NCI-H345 (cell line): ENCODE measurements at regions not wholly inside any gene's neighbourhood (a gene's known extent, or its start where the extent isn't known, plus 50 kb on each side); places are given as distances from the start of the nearest gene placed in this dataset.
A peak's percentile ranks its signal among the peaks of the same experiment; 100 is the strongest.

Experiments
- DNase-seq: peaks from one replicate; lab custom pipeline; 2025; lab: John Stamatoyannopoulos, UW

DNA sequence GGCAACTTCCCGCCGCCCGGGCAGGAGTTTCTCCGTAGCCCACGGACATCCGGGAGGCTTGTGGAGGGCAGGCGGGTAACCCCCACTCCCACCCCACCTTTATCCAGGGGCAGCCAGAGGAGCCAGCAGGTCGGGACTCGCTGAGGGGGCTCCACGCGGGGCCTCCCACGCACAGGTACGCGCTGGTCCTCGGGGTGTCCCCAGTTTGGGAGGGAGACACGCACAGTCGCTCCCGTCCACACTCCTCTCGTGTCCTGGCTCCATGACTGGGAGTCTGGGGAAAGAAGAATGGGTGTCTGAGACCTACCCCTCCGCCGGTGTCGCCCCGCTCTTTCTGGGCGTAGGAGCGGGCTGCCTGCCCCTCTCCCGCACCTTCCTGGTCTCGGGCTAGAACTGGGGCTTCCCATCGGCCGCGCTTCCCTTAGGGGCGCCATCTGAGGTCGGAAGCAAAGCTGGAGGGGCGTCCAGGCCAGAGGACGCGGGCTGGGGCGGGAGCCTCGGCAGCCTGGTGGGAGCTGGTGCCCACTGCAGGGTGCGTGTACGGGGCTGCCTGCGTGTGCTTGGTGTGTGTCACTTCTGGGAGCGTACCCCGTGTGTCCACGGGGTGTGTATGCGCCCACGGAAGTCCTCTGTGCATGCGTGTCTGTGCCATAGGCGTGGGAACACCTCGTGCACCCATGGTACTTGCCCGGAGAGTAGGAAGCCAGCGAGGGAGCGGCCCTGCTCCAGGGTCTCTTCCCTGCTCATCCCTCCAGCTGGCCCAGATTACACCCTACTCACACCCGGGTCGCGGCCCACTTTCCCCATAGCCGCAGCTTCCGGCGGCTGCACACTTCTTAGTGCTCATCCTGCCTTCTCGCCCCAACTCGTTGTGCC, 73.0 kb upstream of the LEP start:
- no peak for DNase-seq

DNA sequence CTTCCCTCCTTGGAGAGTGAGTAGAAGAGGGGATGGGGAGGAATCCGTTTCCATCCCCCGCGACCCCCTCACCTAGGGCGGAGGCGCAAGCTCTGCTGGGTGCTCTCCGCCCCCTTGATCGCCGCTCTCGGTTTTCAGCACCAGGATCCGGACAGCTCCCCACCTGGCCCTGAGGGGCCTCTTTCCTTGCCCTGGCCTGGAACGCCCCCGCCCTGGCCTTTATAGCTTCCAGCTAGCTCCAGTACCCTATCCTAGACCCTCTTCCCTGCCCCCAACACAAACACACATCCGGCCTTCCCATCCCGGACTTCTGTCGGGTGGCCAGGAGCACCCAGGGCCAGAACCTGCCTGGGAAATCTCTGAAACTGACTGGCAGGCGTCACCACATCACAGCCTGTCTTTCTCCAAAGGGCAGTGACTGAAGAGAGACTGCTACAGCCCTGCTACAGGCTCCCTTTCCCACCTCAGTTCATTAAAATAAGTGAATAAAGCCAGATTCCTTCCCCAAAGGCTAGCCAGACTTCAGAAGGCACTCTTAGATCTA, 72.3 kb upstream of the LEP start:
- no peak for DNase-seq

GRCh38 chr7:128170461-128170860, 70.6 kb upstream of the LEP start:
- DNase-seq: no peak

- DNase-seq: no peak
These were observed 69.6 kb upstream of the LEP start for GRCh38 chr7:128171342-128171918.

GRCh38 chr7:128172151-128172550, 68.9 kb upstream of the LEP start:
- DNase-seq: peak; percentile 82

DNA sequence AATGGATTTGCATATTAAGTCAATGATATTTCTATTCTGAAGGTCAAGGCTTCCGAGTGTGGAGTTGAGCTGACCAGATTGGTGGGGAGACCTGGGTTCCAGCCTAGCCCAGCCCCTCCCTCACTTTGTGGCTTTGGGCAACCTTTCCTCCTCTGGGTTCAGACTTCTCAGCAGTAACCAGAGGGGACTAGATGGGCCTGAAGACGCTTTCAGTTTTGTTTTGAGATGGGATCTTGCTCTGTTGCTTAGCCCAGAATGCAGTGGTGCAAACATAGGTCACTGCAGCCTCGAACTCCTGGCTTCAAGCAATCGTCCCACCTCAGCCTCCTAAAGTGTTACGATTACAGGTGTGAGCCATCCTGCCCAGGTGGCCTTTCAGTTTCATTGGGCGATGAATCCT, 68.1 kb upstream of the LEP start:
- DNase-seq: no peak

DNA sequence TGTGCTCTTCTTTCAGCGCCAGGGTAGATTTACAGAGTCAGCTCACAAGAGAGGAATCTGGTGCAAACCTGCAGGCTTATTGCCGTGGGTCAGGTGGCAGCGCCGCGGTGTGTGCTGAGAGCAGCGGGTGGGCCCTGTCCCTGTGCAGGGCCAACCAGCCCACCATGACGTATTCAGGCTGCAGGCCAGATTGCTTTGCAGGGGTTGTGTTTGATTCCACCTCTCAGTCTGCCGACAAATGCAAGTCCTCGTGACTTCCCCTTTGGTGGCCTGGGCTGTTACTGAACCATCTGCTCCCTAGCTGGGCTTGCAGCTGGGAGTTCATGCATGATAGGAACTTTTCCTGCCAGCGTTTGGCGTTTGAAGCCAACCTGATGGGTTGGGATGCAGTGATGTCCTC, 66.7 kb upstream of the LEP start:
- DNase-seq: no peak

DNA sequence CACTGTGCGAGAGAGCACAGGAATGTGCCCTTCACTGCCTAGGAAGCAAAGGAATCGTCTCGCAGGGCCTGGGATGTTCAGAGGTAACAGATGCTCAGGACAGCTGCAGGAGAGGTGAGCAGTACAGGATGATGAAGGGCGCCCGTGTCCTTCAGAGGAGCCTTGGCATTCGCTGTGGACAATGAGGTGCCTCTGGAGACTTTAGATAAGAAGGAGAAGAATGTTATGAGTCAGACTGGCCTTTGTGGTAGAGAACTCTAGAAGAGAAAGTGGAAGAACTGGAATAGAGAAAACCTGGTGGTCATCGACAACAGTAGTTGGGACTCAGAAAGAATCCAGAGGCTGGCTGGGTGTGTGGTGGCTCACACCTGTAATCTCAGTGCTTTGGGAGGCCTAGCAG, 64.4 kb upstream of the LEP start:
- DNase-seq: no peak

GRCh38 chr7:128177768-128178550, 63.1 kb upstream of the LEP start:
- DNase-seq: no peak

DNA sequence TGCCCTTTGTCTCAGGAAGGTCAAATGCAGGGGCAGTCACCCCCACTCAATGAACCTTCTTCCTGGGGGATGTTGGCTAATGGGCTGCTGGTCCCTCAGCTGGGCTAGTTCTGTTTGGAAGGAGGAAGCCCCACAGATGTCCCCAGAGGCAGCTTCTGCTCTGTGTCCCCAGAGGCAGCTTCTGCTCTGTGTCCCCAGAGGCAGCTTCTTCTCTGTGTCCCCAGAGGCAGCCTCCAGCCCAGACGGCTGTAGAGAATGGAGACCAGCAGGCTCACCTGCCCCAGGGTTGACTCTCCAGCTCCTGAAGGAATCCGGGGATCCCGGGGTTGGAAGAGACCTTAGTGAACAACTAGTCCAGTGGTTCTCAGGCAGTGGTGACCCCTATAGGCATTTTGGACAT, 62.5 kb upstream of the LEP start:
- no peak for DNase-seq

DNA sequence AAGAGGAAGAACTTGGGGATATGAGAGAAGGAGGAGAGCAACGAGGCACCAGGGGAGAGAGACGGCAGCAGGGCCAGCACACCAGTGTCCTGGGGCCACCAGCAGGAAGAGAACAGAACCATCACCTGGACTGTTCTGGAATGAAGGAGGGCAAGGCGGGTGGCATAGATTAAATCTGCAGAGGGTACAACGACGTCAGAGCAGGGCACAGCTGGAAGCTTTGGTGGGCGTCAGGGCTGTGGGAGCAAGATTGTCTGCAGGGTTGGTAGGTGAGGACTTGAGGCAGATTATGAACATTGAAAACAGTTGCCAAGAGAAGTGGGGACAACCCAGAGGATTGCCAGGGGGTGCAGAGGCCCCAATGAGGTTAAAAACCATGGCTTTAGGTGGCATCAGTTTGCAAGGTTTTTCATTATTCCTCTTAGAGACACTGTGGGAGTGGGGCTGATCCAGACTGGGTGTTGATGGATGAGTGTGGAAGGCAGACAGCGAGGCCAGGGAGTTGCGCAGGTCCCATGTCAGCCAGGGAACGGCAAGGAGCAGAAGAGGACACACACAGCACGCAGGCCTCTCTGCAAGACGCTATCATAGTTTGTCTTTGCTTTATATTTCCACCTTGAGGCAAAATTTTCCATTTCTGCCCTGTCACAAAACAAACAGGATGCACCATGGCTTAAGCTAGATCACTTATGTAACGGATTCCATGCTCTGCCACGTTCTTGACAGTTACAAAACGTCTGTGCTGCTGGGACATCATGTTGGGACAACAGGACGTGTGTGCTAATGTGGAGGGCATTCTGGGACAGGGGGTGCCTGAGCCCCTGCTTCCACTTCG, 52.5 kb upstream of the LEP start:
- DNase-seq: no peak

- DNase-seq: no peak
These were observed 51.7 kb upstream of the LEP start for GRCh38 chr7:128189231-128189930.

- no peak for DNase-seq
These were observed 50.9 kb upstream of the LEP start for GRCh38 chr7:128190051-128190647.

- DNase-seq: no peak
These were observed 49.8 kb upstream of the LEP start for GRCh38 chr7:128191136-128191844.
